AG09319 (cell line): ENCODE measurements at regions not wholly inside any gene's neighbourhood (a gene's known extent, or its start where the extent isn't known, plus 50 kb on each side); places are given as distances from the start of the nearest gene placed in this dataset.

Experiments
- DNase-seq: peaks from one replicate; pipeline ENCODE4 v3.0.0-alpha.2; 2010; ENCODE audit warnings: low read depth; ENCODE audit errors: extremely low read depth
- TF ChIP-seq, protein P1 (sequence below): IDR thresholded peaks from 2 replicates; pipeline ENCODE4 v1.5.1; 2011; ENCODE audit warnings: low read depth, mild to moderate bottlenecking, inconsistent platforms, low read length, moderate library complexity

- DNase-seq: no peak
- TF ChIP-seq, protein P1, sequence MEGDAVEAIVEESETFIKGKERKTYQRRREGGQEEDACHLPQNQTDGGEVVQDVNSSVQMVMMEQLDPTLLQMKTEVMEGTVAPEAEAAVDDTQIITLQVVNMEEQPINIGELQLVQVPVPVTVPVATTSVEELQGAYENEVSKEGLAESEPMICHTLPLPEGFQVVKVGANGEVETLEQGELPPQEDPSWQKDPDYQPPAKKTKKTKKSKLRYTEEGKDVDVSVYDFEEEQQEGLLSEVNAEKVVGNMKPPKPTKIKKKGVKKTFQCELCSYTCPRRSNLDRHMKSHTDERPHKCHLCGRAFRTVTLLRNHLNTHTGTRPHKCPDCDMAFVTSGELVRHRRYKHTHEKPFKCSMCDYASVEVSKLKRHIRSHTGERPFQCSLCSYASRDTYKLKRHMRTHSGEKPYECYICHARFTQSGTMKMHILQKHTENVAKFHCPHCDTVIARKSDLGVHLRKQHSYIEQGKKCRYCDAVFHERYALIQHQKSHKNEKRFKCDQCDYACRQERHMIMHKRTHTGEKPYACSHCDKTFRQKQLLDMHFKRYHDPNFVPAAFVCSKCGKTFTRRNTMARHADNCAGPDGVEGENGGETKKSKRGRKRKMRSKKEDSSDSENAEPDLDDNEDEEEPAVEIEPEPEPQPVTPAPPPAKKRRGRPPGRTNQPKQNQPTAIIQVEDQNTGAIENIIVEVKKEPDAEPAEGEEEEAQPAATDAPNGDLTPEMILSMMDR: no peak
These were observed 178.0 kb downstream of the ACTL7B start for GRCh38 chr9:108677776-108678175.

GRCh38 chr9:108676355-108676754 lies 179.4 kb downstream of the ACTL7B start:
- TF ChIP-seq, protein P1: no peak
- DNase-seq: no peak

DNA sequence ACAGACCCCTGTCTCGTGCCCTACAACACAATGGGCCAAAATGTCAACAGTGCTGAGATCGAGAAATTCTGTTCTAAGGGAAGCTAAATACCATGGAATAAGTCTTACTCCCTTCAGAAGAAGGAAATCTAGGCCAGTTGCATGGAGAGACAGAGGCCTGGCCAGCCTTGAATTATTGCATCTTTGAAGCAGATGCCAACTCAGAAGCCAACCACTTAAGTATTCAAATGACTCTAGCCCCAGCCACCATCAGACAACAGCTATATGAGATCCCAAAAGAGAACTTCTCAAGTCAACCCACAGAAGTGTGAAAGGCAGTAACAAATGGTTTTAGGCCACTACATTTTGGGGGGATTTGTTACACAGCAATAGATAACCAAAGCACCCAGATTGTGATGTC lies 180.1 kb downstream of the ACTL7B start:
- DNase-seq: no peak
- TF ChIP-seq, protein P1: no peak

- TF ChIP-seq, protein P1: no peak
- DNase-seq: no peak
These were observed 180.8 kb downstream of the ACTL7B start for GRCh38 chr9:108674766-108675530.

DNA sequence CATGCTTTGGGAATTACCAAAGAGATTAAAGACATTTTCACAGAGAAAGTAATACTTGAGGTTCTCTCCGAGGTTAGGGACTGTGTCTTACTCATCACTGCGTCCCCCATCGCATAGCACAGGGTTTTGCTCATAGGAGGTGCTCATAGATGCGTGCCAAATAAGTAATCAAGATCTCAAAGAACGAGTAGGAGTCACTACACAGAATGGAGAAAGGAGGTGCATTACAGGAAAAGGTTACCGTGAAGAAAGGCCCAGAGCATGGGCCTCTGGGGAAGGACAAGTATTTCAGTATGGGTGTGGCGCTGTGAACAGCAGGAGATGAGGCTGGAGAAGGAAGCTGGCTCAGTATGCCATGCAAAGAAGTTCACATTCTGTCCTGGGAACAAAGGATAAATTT lies 182.4 kb downstream of the ACTL7B start:
- TF ChIP-seq, protein P1: no peak
- no peak for DNase-seq

- TF ChIP-seq, protein P1: no peak
- DNase-seq: no peak
These were observed 183.2 kb downstream of the ACTL7B start for GRCh38 chr9:108672475-108673190.

DNA sequence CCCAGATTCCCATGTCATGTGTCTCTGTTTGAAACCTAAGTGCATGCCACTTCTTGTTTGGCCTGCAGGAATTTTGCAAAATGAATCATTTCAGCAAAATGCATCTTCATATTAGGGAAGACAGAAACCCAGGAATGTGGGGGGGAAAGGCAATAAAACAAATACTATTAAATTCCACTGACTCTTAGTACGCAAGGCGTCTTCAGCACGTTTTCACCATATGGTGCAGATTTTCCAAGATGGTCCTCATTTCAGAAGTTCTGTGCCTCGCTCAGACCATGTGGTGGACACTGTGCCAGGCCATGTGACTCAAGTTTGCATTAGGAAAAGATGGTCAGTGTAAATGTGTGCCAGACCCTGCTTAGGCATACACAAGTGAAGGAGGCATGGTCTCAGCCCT lies 184.0 kb downstream of the ACTL7B start:
- peak; percentile 56 for DNase-seq
- TF ChIP-seq, protein P1: no peak
